ENCODE measurements at regions not wholly inside any gene's neighbourhood (a gene's known extent, or its start where the extent isn't known, plus 50 kb on each side); places are given as distances from the start of the nearest gene placed in this dataset.

- BruUV-seq (replicated peaks), result no TSS peak
- no peaks in the 10 kb centered on the region for H3K4me1 ChIP-seq (ENCODE audit: control insufficient read depth, insufficient read depth, low read length)
- DNase-seq (ENCODE audit: low read depth, low spot score) (no peak), ATAC-seq (no peak)
- no peak overlapping the region for H3K4me3 ChIP-seq (ENCODE audit: low read depth in 2 of 2, low read length in 2 of 2)
- H3K27ac ChIP-seq (ENCODE audit: low read length), result no peak overlapping the region
- ChIA-PET POLR2A (no interaction called here), CTCF (no interaction called here)
- peaks cover 5% of the 10 kb centered on the region; the same call in 1 of the 2 replicates for H3K27me3 ChIP-seq (ENCODE audit: control insufficient read depth, insufficient read depth, low read length)
- intact Hi-C loops (cut with micrococcal nuclease; ENCODE audit: unreplicated experiment), result no loop called here
- TF ChIP-seq SIN3A (IDR thresholded peaks at IDR 0.05; ENCODE audit: borderline replicate concordance, insufficient read depth, low read depth, low read length) (no peak), CTCF (IDR thresholded peaks at IDR 0.05) (no peak), REST (IDR thresholded peaks at IDR 0.05; ENCODE audit: insufficient read depth in 1 of 2, low read depth in 2 of 2, low read length in 1 of 2) (no peak), TCF7L2 (IDR thresholded peaks at IDR 0.05; ENCODE audit: low read depth, low read length) (no peak), POLR2AphosphoS5 (IDR thresholded peaks at IDR 0.05; ENCODE audit: low read depth, low read length) (no peak)
- in situ Hi-C loops (cut with HindIII; ENCODE audit: low pct_unique_long_range_greater_than_20kb, low sequenced_read_pairs), result no loop called here
- no peaks in the 10 kb centered on the region for H3K9me3 ChIP-seq (ENCODE audit: control insufficient read depth, insufficient read depth, low read depth, low read length)
- H3K36me3 ChIP-seq (ENCODE audit: control insufficient read depth, insufficient read depth, low read length), result no peaks in the 10 kb centered on the region
Measured at GRCh38 chr11:133746663-133747306, 98.5 kb downstream of the SPATA19 start.

- H3K27me3 ChIP-seq (ENCODE audit: control insufficient read depth, insufficient read depth, low read length), result peaks cover 5% of the 10 kb centered on the region; the same call in 1 of the 2 replicates
- ChIA-PET CTCF (no interaction called here), POLR2A (no interaction called here)
- no peaks in the 10 kb centered on the region for H3K9me3 ChIP-seq (ENCODE audit: control insufficient read depth, insufficient read depth, low read depth, low read length)
- BruUV-seq (replicated peaks), result no TSS peak
- ATAC-seq (no peak), DNase-seq (ENCODE audit: low read depth, low spot score) (no peak)
- H3K4me3 ChIP-seq (ENCODE audit: low read depth in 2 of 2, low read length in 2 of 2), result no peak overlapping the region
- no peaks in the 10 kb centered on the region for H3K4me1 ChIP-seq (ENCODE audit: control insufficient read depth, insufficient read depth, low read length)
- no peaks in the 10 kb centered on the region for H3K36me3 ChIP-seq (ENCODE audit: control insufficient read depth, insufficient read depth, low read length)
- intact Hi-C loops (cut with micrococcal nuclease; ENCODE audit: unreplicated experiment) (no loop called here), in situ Hi-C loops (cut with HindIII; ENCODE audit: low pct_unique_long_range_greater_than_20kb, low sequenced_read_pairs) (no loop called here)
- H3K27ac ChIP-seq (ENCODE audit: low read length), result no peak overlapping the region
- TF ChIP-seq SIN3A (IDR thresholded peaks at IDR 0.05; ENCODE audit: borderline replicate concordance, insufficient read depth, low read depth, low read length) (no peak), CTCF (IDR thresholded peaks at IDR 0.05) (no peak), REST (IDR thresholded peaks at IDR 0.05; ENCODE audit: insufficient read depth in 1 of 2, low read depth in 2 of 2, low read length in 1 of 2) (no peak)
Measured at GRCh38 chr11:133745791-133746190, 99.5 kb downstream of the SPATA19 start.

Data from Panc1 (cell line).